Left lung (tissue), 4 donors: ENCODE measurements at regions not wholly inside any gene's neighbourhood (a gene's known extent, or its start where the extent isn't known, plus 50 kb on each side); places are given as distances from the start of the nearest gene placed in this dataset.
A peak's percentile ranks its signal among the peaks of the same experiment; 100 is the strongest.

Experiments
- ATAC-seq: fragments of 200-7000 bp; cut with Tn5 transposase; one replicate; pipeline ENCODE4 v1.9.1; 2020; ENCODE audit warnings: moderate library complexity
- DNase-seq, 4 donors: peaks; one replicate each; pipeline ENCODE4 v3.0.0-alpha.2; 2013 to 2020
- H3K27ac ChIP-seq, 2 donors: fragments of 200-600 bp; sonication (generic) in 1 of 2; one replicate each; pipeline versions ENCODE4 v1.5.0 to v1.8.0; 2020 to 2021
- H3K27me3 ChIP-seq, 2 donors: fragments of 200-600 bp; sonication (generic) in 1 of 2; one replicate each; pipeline versions ENCODE4 v1.5.0 to v1.8.0; 2020 to 2021
- H3K36me3 ChIP-seq, 2 donors: fragments of 200-600 bp; sonication (generic) in 1 of 2; one replicate each; pipeline versions ENCODE4 v1.5.0 to v1.8.0; 2020 to 2021
- H3K4me1 ChIP-seq, 2 donors: fragments of 200-600 bp; one replicate each; pipeline ENCODE4 v1.8.0; 2021
- H3K4me3 ChIP-seq, 2 donors: fragments of 200-600 bp; sonication (generic) in 1 of 2; one replicate each; pipeline versions ENCODE4 v1.5.0 to v1.8.0; 2020 to 2021; ENCODE audit warnings: mild to moderate bottlenecking in 1 of 2
- H3K9me3 ChIP-seq, 2 donors: fragments of 200-600 bp; sonication (generic) in 1 of 2; one replicate each; pipeline versions ENCODE4 v1.5.0 to v1.8.0; 2020 to 2021
- intact Hi-C, 2 donors: fragments of 100-400 bp; cut with DNase I; formaldehyde crosslinking; loops; one replicate each; pipeline versions ENCODE4 v1.11.2 to v1.14.2; 2022
- TF ChIP-seq, protein P1 (sequence below), 2 donors: fragments of 200-600 bp; sonication (generic) in 1 of 2; IDR thresholded peaks; one replicate each; pipeline versions ENCODE4 v1.5.0 to v1.8.0; 2021; ENCODE audit warnings: antibody characterized with exemption in 2 of 2
- donor health status: DM: no; HTN: yes; CAD: no.
- donor health status: DM: no; HTN: no; CAD: no.

DNA sequence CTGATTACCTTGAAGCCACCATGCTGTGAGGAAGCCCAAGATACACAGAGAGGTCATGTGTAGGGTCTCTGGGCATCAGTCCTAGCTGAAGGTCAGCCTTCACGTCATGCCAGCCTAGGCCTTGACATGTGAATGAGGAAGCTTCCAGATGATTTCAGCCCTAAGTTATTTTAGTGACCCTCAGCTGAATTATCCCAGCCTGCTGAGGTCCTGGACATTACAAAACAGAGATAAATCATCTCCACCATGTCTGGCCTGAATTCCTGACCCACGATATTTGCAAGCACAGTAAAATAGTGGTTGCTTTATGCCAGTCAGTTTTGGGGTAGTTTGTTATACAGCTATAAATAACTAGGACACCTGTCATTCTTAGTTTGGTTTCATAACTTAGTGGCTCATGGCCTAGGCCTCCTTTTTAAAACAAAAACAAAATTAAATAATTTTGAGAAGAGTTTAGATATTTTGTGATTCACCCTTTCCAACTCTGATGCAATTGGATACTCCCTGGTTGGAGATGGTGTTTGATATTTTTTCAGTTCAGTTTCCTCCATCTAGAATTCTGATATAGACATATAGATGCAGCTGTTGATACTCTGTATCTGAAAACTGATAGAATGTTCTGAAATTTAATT, 571.3 kb upstream of the CLINT1 start:
- intact Hi-C loops: no loop called here
- no peak overlapping the region for H3K27ac ChIP-seq
- TF ChIP-seq, protein P1, sequence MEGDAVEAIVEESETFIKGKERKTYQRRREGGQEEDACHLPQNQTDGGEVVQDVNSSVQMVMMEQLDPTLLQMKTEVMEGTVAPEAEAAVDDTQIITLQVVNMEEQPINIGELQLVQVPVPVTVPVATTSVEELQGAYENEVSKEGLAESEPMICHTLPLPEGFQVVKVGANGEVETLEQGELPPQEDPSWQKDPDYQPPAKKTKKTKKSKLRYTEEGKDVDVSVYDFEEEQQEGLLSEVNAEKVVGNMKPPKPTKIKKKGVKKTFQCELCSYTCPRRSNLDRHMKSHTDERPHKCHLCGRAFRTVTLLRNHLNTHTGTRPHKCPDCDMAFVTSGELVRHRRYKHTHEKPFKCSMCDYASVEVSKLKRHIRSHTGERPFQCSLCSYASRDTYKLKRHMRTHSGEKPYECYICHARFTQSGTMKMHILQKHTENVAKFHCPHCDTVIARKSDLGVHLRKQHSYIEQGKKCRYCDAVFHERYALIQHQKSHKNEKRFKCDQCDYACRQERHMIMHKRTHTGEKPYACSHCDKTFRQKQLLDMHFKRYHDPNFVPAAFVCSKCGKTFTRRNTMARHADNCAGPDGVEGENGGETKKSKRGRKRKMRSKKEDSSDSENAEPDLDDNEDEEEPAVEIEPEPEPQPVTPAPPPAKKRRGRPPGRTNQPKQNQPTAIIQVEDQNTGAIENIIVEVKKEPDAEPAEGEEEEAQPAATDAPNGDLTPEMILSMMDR (IDR thresholded peaks at IDR 0.05): no peak
- H3K27me3 ChIP-seq: no peaks in the 10 kb centered on the region
- peaks cover 0 to 4% of the 10 kb centered on the region in 2 donors for H3K9me3 ChIP-seq
- ATAC-seq: no peak
- no peak overlapping the region for H3K4me3 ChIP-seq
- no peaks in the 10 kb centered on the region for H3K36me3 ChIP-seq
- no peak for DNase-seq
- H3K4me1 ChIP-seq: no peaks in the 10 kb centered on the region

DNA sequence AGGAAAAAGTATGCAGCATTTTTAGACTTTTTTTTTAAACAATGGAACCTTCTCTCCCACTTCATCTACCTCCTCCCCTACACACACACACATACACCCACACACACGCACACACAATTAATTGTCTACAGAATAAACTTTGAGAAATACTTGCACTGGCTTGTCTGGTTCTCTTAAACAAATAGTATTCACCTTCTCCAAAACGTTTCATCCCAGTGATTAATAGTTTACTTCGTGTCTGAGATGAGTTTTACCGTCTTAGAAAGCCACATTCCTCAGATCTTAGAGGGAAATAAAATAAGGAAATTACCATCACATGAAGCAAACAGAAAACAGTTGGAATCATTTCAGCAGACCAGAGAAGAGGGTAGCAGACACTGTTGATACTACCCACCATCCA, 570.6 kb upstream of the CLINT1 start:
- ATAC-seq (no peak), DNase-seq (no peak)
- intact Hi-C loops: no loop called here
- Histone ChIP-seq H3K27me3 (no peaks in the 10 kb centered on the region), H3K4me1 (no peaks in the 10 kb centered on the region), H3K9me3 (peaks cover 0 to 4% of the 10 kb centered on the region in 2 donors), H3K36me3 (no peaks in the 10 kb centered on the region), H3K4me3 (no peak overlapping the region), H3K27ac (no peak overlapping the region)
- TF ChIP-seq, protein P1 (IDR thresholded peaks at IDR 0.05): no peak

DNA sequence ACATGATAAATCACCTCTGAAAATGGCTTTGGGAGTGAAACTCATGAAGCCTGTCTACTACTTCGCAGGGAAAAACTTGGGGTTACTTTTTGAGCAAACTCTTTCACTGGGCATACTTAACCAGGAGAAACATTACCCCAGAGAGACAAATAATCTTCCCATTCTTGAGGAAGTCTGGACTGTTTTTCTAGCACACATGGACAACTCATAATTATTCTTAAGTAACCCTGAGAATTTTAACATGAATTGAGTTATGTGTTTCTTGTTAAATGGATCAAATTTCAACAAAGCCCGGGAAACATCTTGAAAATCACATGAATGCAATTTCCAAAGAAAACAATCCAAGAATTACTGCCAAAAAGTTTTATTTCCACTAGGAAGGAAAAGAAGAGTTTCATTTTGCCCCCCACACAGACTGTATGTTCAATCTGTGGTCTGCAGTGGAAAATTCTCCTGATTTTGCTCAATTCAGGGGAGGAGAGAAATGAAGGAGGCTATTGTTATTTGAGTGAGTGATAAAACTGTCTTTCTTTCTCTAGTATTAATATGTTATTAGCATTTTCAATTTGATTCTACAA, 564.8 kb upstream of the CLINT1 start:
- Histone ChIP-seq H3K36me3 (no peaks in the 10 kb centered on the region), H3K27me3 (no peaks in the 10 kb centered on the region), H3K27ac (no peak overlapping the region), H3K4me1 (no peaks in the 10 kb centered on the region), H3K9me3 (no peaks in the 10 kb centered on the region), H3K4me3 (no peak overlapping the region)
- intact Hi-C loops: no loop called here
- peak in 1 of 4 donors; percentile 14 for DNase-seq
- TF ChIP-seq, protein P1 (IDR thresholded peaks at IDR 0.05): no peak
- ATAC-seq: no peak

DNA sequence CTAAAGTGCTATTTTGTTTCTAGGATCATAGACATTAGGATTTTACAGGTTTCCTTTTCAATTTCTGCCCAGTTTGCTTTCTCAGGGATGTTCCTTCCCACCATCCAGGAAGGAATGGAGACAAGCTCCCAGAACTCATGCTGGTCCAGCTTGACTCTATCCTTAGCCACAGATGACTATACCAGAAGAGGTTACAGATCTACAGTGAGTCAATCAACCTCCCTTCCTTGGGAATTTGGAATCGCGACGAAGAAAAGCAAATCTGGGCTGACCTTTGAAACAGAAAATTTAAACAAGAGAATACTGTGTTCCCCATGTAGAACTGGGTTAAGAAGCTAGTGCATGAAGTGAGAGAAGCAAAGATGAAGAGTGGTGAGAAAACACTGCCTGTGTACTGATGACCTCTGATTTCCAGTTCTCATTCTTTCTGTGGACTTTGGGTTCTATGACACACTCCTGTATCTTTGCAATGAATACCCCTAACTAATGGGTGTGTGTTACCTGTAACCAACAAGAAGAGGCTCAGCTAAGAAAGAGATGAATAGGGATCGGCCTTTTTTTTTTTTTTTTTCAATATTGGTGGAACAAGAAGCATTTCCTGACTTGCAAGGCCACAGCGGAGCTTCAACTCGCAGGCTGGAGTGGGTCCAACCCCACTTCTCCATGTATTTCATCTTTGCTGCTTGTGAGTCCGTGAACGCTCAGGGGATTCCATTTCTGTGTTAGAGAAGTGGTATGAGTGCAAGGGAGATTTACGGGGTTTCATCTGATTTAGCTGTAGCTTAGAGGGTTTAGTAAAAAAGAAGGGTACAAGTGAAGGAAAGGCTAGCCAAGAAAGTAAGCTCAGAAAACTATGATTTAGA, 563.9 kb upstream of the CLINT1 start:
- intact Hi-C loops: no loop called here
- TF ChIP-seq, protein P1 (IDR thresholded peaks at IDR 0.05): no peak
- DNase-seq (peak in 1 of 4 donors; percentile 30), ATAC-seq (no peak)
- Histone ChIP-seq H3K4me3 (no peak overlapping the region), H3K4me1 (no peaks in the 10 kb centered on the region), H3K27me3 (no peaks in the 10 kb centered on the region), H3K27ac (no peak overlapping the region), H3K36me3 (no peaks in the 10 kb centered on the region), H3K9me3 (no peaks in the 10 kb centered on the region)

DNA sequence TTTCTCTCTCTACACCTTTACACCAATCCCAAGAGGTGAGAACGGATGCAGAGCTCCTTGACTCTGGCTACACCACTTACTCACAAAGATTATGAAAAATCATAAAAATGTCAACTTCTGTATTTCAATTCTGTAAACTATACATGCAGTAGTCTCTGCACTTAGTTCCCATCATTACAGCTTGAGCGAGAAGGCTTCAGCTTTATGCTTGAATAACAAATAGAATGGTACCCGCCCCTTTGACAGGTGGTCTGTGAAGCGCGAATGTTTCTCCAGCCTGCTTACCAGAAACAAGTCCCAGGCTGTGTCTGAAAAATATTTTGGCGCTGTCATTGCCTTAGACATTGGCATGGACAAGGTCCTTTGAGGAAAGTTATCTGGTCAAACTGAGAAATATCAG, 562.4 kb upstream of the CLINT1 start:
- Histone ChIP-seq H3K36me3 (no peaks in the 10 kb centered on the region), H3K27ac (no peak overlapping the region), H3K4me3 (no peak overlapping the region), H3K27me3 (no peaks in the 10 kb centered on the region), H3K9me3 (no peaks in the 10 kb centered on the region), H3K4me1 (no peaks in the 10 kb centered on the region)
- DNase-seq (no peak), ATAC-seq (no peak)
- intact Hi-C loops: no loop called here
- TF ChIP-seq, protein P1 (IDR thresholded peaks at IDR 0.05): no peak
